ENCODE measurements at regions not wholly inside any gene's neighbourhood (a gene's known extent, or its start where the extent isn't known, plus 50 kb on each side); places are given as distances from the start of the nearest gene placed in this dataset.

DNA sequence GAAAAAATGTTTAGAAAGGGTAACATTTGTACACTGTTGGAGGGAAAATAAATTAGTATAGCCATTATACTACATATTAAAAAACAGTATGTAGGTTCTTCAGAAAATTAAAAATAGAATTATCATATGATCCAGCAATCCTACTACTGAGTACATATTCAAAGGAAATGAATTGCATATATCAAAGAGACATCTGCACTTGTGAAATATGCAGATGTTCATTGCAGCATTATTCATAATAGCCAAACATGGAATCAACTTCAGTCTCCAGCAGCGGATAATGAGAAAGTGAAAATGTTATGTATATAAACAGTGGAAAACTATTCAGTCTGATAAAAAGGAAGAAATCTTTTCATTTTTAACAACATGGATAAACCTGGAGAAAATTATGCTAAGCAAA lies 695.5 kb downstream of the SLCO4C1 start:
- TF ChIP-seq CTCF (conservative IDR thresholded peaks at IDR 0.05), result no peak
- H3K27ac ChIP-seq, result no peak overlapping the region

GRCh38 chr5:101590384-101590783 lies 687.3 kb upstream of the ST8SIA4 start:
- peak; percentile 25; the same call in 1 of the 2 replicates for TF ChIP-seq CTCF (conservative IDR thresholded peaks at IDR 0.05)

DNA sequence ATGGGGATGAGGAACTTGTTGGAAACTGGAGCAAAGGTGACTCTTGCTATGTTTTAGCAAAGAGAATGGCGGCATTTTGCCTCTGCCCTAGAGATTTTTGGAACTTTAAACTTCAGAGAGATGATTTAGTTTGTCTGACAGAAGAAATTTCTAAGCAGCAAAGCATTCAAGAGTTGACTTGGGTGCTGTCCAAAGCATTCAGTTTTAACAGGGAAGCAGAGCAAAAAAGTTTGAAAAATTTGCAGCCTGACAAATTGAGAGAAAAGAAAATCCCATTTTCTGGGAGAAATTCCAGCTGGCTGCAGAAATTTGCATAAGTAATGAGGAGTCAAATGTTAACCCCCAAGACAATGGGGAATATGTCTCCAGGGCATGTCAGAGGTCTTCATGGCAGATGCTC lies 682.3 kb upstream of the ST8SIA4 start:
- TF ChIP-seq CTCF (conservative IDR thresholded peaks at IDR 0.05), result no peak
- no peak overlapping the region for H3K27ac ChIP-seq

More at GRCh38 chr5:101590384-101590783, 687.3 kb upstream of the ST8SIA4 start:
- no peak overlapping the region for H3K27ac ChIP-seq

- no peak overlapping the region for H3K27ac ChIP-seq
- TF ChIP-seq CTCF (conservative IDR thresholded peaks at IDR 0.05), result no peak
Observed at GRCh38 chr5:101580591-101580990, 677.5 kb upstream of the ST8SIA4 start.

GRCh38 chr5:101574017-101574416 lies 670.9 kb upstream of the ST8SIA4 start:
- TF ChIP-seq CTCF (conservative IDR thresholded peaks at IDR 0.05), result no peak
- H3K27ac ChIP-seq, result no peak overlapping the region

GRCh38 chr5:101561018-101561417 lies 657.9 kb upstream of the ST8SIA4 start:
- no peak for TF ChIP-seq CTCF (conservative IDR thresholded peaks at IDR 0.05)
- no peak overlapping the region for H3K27ac ChIP-seq

DNA sequence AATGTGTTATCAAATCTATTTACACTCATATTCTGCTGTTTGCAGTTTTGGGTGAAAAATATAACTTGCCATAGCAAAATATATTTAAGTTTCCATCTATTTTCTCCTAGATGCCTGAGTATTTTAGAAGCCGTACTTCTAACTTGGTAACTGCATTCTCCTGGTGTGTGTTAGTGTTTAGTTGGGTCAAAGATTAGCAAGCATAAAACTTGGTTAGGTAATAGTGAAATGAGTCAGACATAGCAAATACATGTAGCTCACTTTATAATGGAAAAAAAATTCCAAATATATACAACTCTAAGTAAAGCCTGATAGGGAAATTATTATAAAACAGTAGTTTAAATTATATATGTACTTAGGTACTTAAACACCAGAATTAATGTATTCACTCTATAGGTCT lies 640.7 kb upstream of the ST8SIA4 start:
- no peak for TF ChIP-seq CTCF (conservative IDR thresholded peaks at IDR 0.05)

GRCh38 chr5:101539315-101539714 lies 636.2 kb upstream of the ST8SIA4 start:
- H3K27ac ChIP-seq, result no peak overlapping the region
- TF ChIP-seq CTCF (conservative IDR thresholded peaks at IDR 0.05), result no peak

More for the DNA sequence above, 640.7 kb upstream of the ST8SIA4 start:
- H3K27ac ChIP-seq, result no peak overlapping the region

Data from VCaP (cell line).